Activated naive CD4-positive, alpha-beta T cell treated with Interleukin-2 at 50 U/mL for 16 hours (primary cell): ENCODE measurements at regions not wholly inside any gene's neighbourhood (a gene's known extent, or its start where the extent isn't known, plus 50 kb on each side); places are given as distances from the start of the nearest gene placed in this dataset.

Experiments used
- DNase-seq: peaks from one replicate; pipeline ENCODE4 v3.0.0-alpha.2; 2020

GRCh38 chr15:95350908-95351307 is 979.6 kb upstream of the NR2F2 start:
- DNase-seq: no peak

GRCh38 chr15:95352631-95353187 is 977.8 kb upstream of the NR2F2 start:
- no peak for DNase-seq

- DNase-seq: no peak
Measured at GRCh38 chr15:95353512-95353911, 977.0 kb upstream of the NR2F2 start.

- DNase-seq: no peak
Measured at GRCh38 chr15:95359966-95360365, 970.5 kb upstream of the NR2F2 start.

- no peak for DNase-seq
Measured at GRCh38 chr15:95362306-95362705, 968.2 kb upstream of the NR2F2 start.

GRCh38 chr15:95363646-95364045 is 966.9 kb upstream of the NR2F2 start:
- no peak for DNase-seq

GRCh38 chr15:95365511-95366107 is 964.9 kb upstream of the NR2F2 start:
- DNase-seq: no peak

GRCh38 chr15:95368191-95368590 is 962.3 kb upstream of the NR2F2 start:
- DNase-seq: no peak

- DNase-seq: no peak
Measured at GRCh38 chr15:95368755-95369601, 961.5 kb upstream of the NR2F2 start.

GRCh38 chr15:95370291-95370690 is 960.2 kb upstream of the NR2F2 start:
- DNase-seq: no peak

- no peak for DNase-seq
Measured at GRCh38 chr15:95371664-95372063, 958.8 kb upstream of the NR2F2 start.

- DNase-seq: no peak
Measured at GRCh38 chr15:95375281-95375680, 955.2 kb upstream of the NR2F2 start.

- DNase-seq: no peak
Measured at GRCh38 chr15:95377258-95377852, 953.1 kb upstream of the NR2F2 start.

- DNase-seq: no peak
Measured at GRCh38 chr15:95394186-95395067, 936.1 kb upstream of the NR2F2 start.

- no peak for DNase-seq
Measured at GRCh38 chr15:95400428-95400827, 930.1 kb upstream of the NR2F2 start.

- no peak for DNase-seq
Measured at GRCh38 chr15:95401587-95401986, 928.9 kb upstream of the NR2F2 start.

- DNase-seq: no peak
Measured at GRCh38 chr15:95405447-95405846, 925.1 kb upstream of the NR2F2 start.

- no peak for DNase-seq
Measured at GRCh38 chr15:95407534-95407933, 923.0 kb upstream of the NR2F2 start.

- no peak for DNase-seq
Measured at GRCh38 chr15:95409211-95409610, 921.3 kb upstream of the NR2F2 start.

- no peak for DNase-seq
Measured at GRCh38 chr15:95409626-95410310, 920.7 kb upstream of the NR2F2 start.

GRCh38 chr15:95410757-95411156 is 919.7 kb upstream of the NR2F2 start:
- no peak for DNase-seq

- no peak for DNase-seq
Measured at GRCh38 chr15:95416576-95416975, 913.9 kb upstream of the NR2F2 start.
